Right renal pelvis (tissue), 4 donors: ENCODE measurements at regions not wholly inside any gene's neighbourhood (a gene's known extent, or its start where the extent isn't known, plus 50 kb on each side); places are given as distances from the start of the nearest gene placed in this dataset.
"Not testable (repeated sequence)": the region's sequence is repeated elsewhere in the genome, so short reads cannot be mapped to it uniquely, and the experiment has no call there.

Source experiments
- DNase-seq, 4 donors: peaks; one replicate each; pipeline ENCODE4 v3.0.0-alpha.2; 2013; ENCODE audit warnings: low read depth in 4 of 4, low spot score in 3 of 4, missing footprints in 1 of 4

GRCh38 chr5:115695310-115695880, 69.6 kb upstream of the TMED7 start:
- no peak for DNase-seq

DNA sequence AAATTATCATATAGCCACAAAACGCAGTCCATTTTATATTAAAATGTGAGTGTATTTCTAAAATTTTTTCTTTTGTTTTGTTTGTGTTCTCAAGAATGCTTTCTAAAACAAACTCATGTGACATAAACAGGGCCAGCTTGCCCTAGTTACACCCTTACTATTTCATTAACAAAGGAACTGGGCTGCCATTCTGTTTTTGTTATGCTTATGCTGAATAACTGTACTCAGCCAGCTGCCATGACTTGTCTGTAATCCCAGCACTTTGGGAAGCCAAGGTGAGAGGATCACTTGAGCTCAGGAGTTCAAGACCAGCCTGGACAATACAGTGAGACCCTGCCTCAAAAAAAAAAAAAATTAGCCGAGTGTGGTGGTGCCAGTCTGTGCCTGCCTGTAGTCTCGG, 66.0 kb upstream of the TMED7 start:
- not testable (repeated sequence) for DNase-seq

GRCh38 chr5:115686738-115687074, 60.9 kb upstream of the TMED7 start:
- DNase-seq, result no peak

DNA sequence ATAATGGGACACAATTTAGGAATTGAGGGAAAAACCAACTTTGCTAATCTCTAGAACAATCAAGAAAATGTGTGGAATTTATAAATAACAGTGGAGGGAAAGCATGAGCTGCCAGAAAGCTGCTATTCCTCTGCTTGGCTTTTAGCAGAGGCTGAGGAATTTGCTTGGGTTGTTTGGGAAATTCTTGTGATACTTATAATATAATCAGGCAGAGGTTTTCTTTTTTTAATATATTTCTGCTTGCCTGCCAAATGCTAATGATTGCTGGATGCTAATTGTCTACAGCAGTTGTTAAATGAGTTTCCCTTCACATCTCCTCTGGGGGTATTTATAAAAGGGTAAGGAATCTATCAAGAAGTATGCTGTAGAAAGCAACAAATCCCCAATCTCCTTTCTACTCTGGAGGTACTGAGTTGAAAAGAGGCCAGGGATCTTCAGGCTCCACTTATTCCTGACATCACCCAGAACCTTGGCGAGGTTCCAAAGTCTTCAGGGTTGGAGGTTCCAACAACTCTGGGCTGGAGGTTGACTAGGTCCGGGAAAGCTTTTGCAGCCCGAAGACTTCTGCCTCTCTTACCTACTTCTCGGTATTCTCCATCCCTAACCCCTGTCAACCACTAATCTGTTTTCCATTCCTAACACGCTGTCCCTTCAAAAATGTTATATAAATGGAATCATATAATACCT, 60.4 kb upstream of the TMED7 start:
- no peak for DNase-seq

DNA sequence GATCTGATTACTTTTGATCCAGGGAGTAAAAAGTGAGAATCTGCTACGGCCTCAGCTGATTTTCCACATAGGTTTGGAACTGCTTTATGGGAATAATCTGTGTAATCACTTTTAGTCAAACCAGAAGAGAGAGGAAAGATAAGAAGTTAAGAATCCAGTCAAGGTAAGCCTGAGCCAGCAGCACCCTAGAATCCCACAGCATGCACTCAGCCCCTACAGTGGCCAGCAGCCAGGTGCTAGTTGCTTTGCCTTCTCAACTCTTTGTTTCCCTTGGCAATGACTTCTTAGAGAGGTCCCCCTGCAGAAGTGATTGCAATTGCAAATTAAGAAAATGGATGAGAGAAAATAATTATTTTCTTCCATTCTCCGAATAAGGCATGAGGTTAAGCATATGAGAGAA, 59.7 kb upstream of the TMED7 start:
- DNase-seq, result no peak

GRCh38 chr5:115684513-115685037, 58.7 kb upstream of the TMED7 start:
- DNase-seq, result no peak

- DNase-seq, result no peak
These were observed 57.2 kb upstream of the TMED7 start for GRCh38 chr5:115683081-115683480.
